DND-41 (cell line): ENCODE measurements at regions not wholly inside any gene's neighbourhood (a gene's known extent, or its start where the extent isn't known, plus 50 kb on each side); places are given as distances from the start of the nearest gene placed in this dataset.

Source experiments
- ATAC-seq: fragments of 200-7000 bp; cut with Tn5 transposase; 3 replicates; pipeline ENCODE4 v1.9.1; 2021; ENCODE audit warnings: low read depth; ENCODE audit not compliant: insufficient read depth
- DNase-seq: peaks from one replicate; pipeline ENCODE4 v3.0.0-alpha.2; 2020
- H2AFZ ChIP-seq: 2 replicates; pipeline ENCODE4 v1.6.0; 2012; ENCODE audit warnings: low read depth, low read length
- H3K27ac ChIP-seq: 2 replicates; pipeline ENCODE4 v1.5.1; 2012; ENCODE audit warnings: low read length, inconsistent platforms
- H3K27me3 ChIP-seq: fragments of 200-600 bp; sonication (generic); 2 replicates; pipeline ENCODE4 v1.6.0; 2012; ENCODE audit warnings: low read length, mild to moderate bottlenecking, inconsistent platforms; ENCODE audit not compliant: insufficient read depth, poor library complexity
- H3K36me3 ChIP-seq: 2 replicates; pipeline ENCODE4 v1.5.1; 2012; ENCODE audit warnings: low read length, inconsistent platforms; ENCODE audit not compliant: insufficient read depth
- H3K4me1 ChIP-seq: 2 replicates; pipeline ENCODE4 v1.5.1; 2012; ENCODE audit warnings: mild to moderate bottlenecking, low read length; ENCODE audit not compliant: insufficient read depth
- H3K4me2 ChIP-seq: 2 replicates; pipeline ENCODE4 v1.6.0; 2012; ENCODE audit warnings: mild to moderate bottlenecking, moderate library complexity, low read length, inconsistent platforms; ENCODE audit not compliant: insufficient read depth
- H3K4me3 ChIP-seq, 2 experiments: fragments of 200-600 bp in 1 of 2; shearing (Covaris generic) in 1 of 2; 2 replicates each; pipeline ENCODE4 v1.5.1; 2012 to 2016; ENCODE audit warnings: inconsistent platforms in 2 of 2, low read length in 2 of 2, mild to moderate bottlenecking in 2 of 2, low read depth in 1 of 2, moderate library complexity in 1 of 2
- H3K79me2 ChIP-seq: 2 replicates; pipeline ENCODE4 v1.6.0; 2012; ENCODE audit warnings: low read length, inconsistent platforms; ENCODE audit not compliant: insufficient read depth
- H3K9ac ChIP-seq: 2 replicates; pipeline ENCODE4 v1.6.0; 2012; ENCODE audit warnings: low read depth, mild to moderate bottlenecking, inconsistent platforms, low read length, moderate library complexity
- H3K9me3 ChIP-seq: 2 replicates; pipeline ENCODE4 v1.5.1; 2012; ENCODE audit warnings: low read length, moderate library complexity, mild to moderate bottlenecking, inconsistent platforms; ENCODE audit not compliant: insufficient read depth, severe bottlenecking
- H4K20me1 ChIP-seq: 2 replicates; pipeline ENCODE4 v1.6.0; 2012; ENCODE audit warnings: low read length; ENCODE audit not compliant: insufficient read depth
- EZH2 ChIP-seq: IDR thresholded peaks from 3 replicates; pipeline ENCODE4 v1.6.1; 2012; ENCODE audit warnings: borderline replicate concordance, low read depth, mild to moderate bottlenecking, moderate library complexity, low read length, inconsistent platforms; ENCODE audit not compliant: severe bottlenecking
- TF ChIP-seq, protein P1 (sequence below): IDR thresholded peaks from 2 replicates; pipeline ENCODE4 v1.5.1; 2012; ENCODE audit warnings: borderline replicate concordance, low read length, moderate library complexity, mild to moderate bottlenecking; ENCODE audit not compliant: poor library complexity, severe bottlenecking; ENCODE audit errors: extremely low read depth

- no peaks in the 10 kb centered on the region for H3K4me1 ChIP-seq
- no peaks in the 10 kb centered on the region for H3K27me3 ChIP-seq
- H3K4me3 ChIP-seq, result no peak overlapping the region
- no peaks in the 10 kb centered on the region for H3K79me2 ChIP-seq
- ATAC-seq (no peak), DNase-seq (no peak)
- H3K27ac ChIP-seq, result no peak overlapping the region
- H3K9me3 ChIP-seq, result no peaks in the 10 kb centered on the region
- H3K9ac ChIP-seq, result no peak overlapping the region
- no peaks in the 10 kb centered on the region for H4K20me1 ChIP-seq
- no peak for TF ChIP-seq EZH2
- TF ChIP-seq, protein P1, sequence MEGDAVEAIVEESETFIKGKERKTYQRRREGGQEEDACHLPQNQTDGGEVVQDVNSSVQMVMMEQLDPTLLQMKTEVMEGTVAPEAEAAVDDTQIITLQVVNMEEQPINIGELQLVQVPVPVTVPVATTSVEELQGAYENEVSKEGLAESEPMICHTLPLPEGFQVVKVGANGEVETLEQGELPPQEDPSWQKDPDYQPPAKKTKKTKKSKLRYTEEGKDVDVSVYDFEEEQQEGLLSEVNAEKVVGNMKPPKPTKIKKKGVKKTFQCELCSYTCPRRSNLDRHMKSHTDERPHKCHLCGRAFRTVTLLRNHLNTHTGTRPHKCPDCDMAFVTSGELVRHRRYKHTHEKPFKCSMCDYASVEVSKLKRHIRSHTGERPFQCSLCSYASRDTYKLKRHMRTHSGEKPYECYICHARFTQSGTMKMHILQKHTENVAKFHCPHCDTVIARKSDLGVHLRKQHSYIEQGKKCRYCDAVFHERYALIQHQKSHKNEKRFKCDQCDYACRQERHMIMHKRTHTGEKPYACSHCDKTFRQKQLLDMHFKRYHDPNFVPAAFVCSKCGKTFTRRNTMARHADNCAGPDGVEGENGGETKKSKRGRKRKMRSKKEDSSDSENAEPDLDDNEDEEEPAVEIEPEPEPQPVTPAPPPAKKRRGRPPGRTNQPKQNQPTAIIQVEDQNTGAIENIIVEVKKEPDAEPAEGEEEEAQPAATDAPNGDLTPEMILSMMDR, result no peak
- H3K36me3 ChIP-seq, result no peaks in the 10 kb centered on the region
- H3K4me2 ChIP-seq, result no peak overlapping the region
- H2AFZ ChIP-seq, result no peak overlapping the region
Measured at GRCh38 chr5:15209053-15209762, 290.8 kb upstream of the FBXL7 start.

- no peaks in the 10 kb centered on the region for H4K20me1 ChIP-seq
- no peak for DNase-seq
- H3K27me3 ChIP-seq, result no peaks in the 10 kb centered on the region
- no peak for TF ChIP-seq EZH2
- TF ChIP-seq, protein P1, result no peak
- H3K27ac ChIP-seq, result no peak overlapping the region
- no peaks in the 10 kb centered on the region for H3K9me3 ChIP-seq
- H3K4me3 ChIP-seq, result no peak overlapping the region
- H3K4me1 ChIP-seq, result no peaks in the 10 kb centered on the region
- no peaks in the 10 kb centered on the region for H3K36me3 ChIP-seq
- H3K4me2 ChIP-seq, result no peak overlapping the region
- no peak overlapping the region for H2AFZ ChIP-seq
- no peaks in the 10 kb centered on the region for H3K79me2 ChIP-seq
- ATAC-seq, result no peak
- H3K9ac ChIP-seq, result no peak overlapping the region
Measured at GRCh38 chr5:15206133-15206532, 293.8 kb upstream of the FBXL7 start.

- Histone ChIP-seq H3K4me3 (no peak overlapping the region), H3K36me3 (no peaks in the 10 kb centered on the region), H2AFZ (no peak overlapping the region), H3K4me2 (no peak overlapping the region), H3K9me3 (no peaks in the 10 kb centered on the region), H3K27ac (no peak overlapping the region), H3K4me1 (no peaks in the 10 kb centered on the region), H3K9ac (no peak overlapping the region), H3K27me3 (no peaks in the 10 kb centered on the region), H4K20me1 (no peaks in the 10 kb centered on the region), H3K79me2 (no peaks in the 10 kb centered on the region)
- ATAC-seq (no peak), DNase-seq (no peak)
- TF ChIP-seq EZH2, result no peak
- TF ChIP-seq, protein P1, result no peak
Measured at GRCh38 chr5:15203376-15203775, 296.6 kb upstream of the FBXL7 start.

DNA sequence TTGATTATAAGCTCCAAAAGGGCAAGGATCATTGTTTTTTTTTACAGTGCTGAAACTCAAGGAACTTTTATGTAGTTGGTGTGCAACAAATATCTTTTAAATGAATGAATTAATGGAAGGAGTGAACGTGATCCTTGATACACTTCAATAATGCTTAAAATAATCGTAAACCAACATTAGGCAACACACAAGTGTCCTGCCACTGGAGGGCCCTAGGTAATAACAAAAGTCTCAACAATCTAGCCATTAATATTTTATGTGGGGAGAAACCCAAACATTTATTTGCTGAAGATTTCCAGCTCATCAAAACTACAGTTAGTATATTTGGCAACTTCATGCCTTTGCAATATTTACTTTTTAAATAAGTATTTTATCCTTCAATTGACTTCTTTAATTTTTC, 309.0 kb upstream of the FBXL7 start:
- DNase-seq, result no peak

More for the DNA sequence above, 309.0 kb upstream of the FBXL7 start:
- Histone ChIP-seq H3K9ac (no peak overlapping the region), H3K4me1 (no peaks in the 10 kb centered on the region), H4K20me1 (no peaks in the 10 kb centered on the region), H3K4me3 (no peak overlapping the region), H3K79me2 (no peaks in the 10 kb centered on the region), H3K27me3 (no peaks in the 10 kb centered on the region), H3K9me3 (no peaks in the 10 kb centered on the region), H2AFZ (no peak overlapping the region), H3K36me3 (no peaks in the 10 kb centered on the region), H3K4me2 (no peak overlapping the region), H3K27ac (no peak overlapping the region)
- ATAC-seq, result no peak
- TF ChIP-seq EZH2, result no peak
- TF ChIP-seq, protein P1, result no peak
